Transverse colon (tissue), 3 donors: ENCODE measurements at regions not wholly inside any gene's neighbourhood (a gene's known extent, or its start where the extent isn't known, plus 50 kb on each side); places are given as distances from the start of the nearest gene placed in this dataset.

Source experiments
- EP300 ChIP-seq: sonication (generic); formaldehyde crosslinking; IDR thresholded peaks from one replicate; pipeline ENCODE4 v1.6.1; 2017; ENCODE audit warnings: antibody characterized with exemption, low read depth
- POLR2A ChIP-seq: fragments of 450-650 bp; IDR thresholded peaks from one replicate; pipeline ENCODE4 v1.6.1; 2016; ENCODE audit warnings: antibody characterized with exemption, mild to moderate bottlenecking, moderate library complexity
- TF ChIP-seq, protein P1 (sequence below), 5 experiments: fragments of 200-600 bp in 3 of 5; fragments of 450-650 bp in 2 of 5; sonication (generic) in 3 of 5; IDR thresholded peaks; 1 replicate in 2 of 5; 2 replicates in 3 of 5; pipeline ENCODE4 v1.5.1; 2016 to 2017; ENCODE audit warnings: antibody characterized with exemption in 5 of 5, inconsistent platforms in 3 of 5, mild to moderate bottlenecking in 2 of 5, moderate library complexity in 1 of 5

DNA sequence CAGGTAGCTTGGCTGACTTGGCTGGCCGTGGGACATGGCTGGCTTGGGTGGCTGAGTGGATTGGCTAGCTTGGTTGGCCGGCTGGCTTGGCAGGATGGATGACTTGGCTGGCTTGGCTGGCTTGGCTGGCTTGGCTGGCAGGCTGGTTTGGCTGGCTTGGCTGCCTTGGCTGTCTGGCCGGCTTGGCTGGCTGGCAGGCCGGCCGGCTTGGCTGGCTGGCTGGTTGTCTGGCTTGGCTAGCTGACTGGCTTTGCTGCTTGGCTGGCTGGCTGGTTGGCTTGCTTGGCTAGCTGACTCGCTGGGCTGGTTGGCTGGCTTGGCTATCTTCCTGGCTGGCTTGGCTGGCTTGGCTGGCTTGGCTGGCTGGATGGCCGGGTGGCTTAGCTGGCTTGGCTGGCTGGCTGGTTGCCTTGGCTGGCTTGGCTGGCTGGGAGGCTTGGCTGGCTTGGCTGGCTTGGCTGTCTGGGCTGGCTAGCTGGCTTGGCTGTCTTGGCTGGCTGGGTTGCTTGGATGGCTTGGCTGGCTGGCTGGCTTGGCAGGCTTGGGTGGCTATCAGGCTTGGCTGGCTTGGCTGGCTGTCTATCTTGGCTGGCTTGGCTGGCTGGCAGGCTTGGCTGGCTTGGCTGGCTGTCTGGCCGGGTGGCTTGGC is 129.7 kb upstream of the FAM72C start:
- TF ChIP-seq, protein P1, sequence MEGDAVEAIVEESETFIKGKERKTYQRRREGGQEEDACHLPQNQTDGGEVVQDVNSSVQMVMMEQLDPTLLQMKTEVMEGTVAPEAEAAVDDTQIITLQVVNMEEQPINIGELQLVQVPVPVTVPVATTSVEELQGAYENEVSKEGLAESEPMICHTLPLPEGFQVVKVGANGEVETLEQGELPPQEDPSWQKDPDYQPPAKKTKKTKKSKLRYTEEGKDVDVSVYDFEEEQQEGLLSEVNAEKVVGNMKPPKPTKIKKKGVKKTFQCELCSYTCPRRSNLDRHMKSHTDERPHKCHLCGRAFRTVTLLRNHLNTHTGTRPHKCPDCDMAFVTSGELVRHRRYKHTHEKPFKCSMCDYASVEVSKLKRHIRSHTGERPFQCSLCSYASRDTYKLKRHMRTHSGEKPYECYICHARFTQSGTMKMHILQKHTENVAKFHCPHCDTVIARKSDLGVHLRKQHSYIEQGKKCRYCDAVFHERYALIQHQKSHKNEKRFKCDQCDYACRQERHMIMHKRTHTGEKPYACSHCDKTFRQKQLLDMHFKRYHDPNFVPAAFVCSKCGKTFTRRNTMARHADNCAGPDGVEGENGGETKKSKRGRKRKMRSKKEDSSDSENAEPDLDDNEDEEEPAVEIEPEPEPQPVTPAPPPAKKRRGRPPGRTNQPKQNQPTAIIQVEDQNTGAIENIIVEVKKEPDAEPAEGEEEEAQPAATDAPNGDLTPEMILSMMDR (IDR thresholded peaks at IDR 0.05): no peak
- TF ChIP-seq EP300: no peak
- no peak for TF ChIP-seq POLR2A
